ENCODE measurements at regions not wholly inside any gene's neighbourhood (a gene's known extent, or its start where the extent isn't known, plus 50 kb on each side); places are given as distances from the start of the nearest gene placed in this dataset.

- TF ChIP-seq POLR2AphosphoS5 (IDR thresholded peaks at IDR 0.05) (no peak), POLR2A (IDR thresholded peaks at IDR 0.05) (no peak), EP300 (IDR thresholded peaks at IDR 0.05; ENCODE audit: low read depth) (no peak)
- TF ChIP-seq, protein P1, sequence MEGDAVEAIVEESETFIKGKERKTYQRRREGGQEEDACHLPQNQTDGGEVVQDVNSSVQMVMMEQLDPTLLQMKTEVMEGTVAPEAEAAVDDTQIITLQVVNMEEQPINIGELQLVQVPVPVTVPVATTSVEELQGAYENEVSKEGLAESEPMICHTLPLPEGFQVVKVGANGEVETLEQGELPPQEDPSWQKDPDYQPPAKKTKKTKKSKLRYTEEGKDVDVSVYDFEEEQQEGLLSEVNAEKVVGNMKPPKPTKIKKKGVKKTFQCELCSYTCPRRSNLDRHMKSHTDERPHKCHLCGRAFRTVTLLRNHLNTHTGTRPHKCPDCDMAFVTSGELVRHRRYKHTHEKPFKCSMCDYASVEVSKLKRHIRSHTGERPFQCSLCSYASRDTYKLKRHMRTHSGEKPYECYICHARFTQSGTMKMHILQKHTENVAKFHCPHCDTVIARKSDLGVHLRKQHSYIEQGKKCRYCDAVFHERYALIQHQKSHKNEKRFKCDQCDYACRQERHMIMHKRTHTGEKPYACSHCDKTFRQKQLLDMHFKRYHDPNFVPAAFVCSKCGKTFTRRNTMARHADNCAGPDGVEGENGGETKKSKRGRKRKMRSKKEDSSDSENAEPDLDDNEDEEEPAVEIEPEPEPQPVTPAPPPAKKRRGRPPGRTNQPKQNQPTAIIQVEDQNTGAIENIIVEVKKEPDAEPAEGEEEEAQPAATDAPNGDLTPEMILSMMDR (IDR thresholded peaks at IDR 0.05), result no peak
Measured at GRCh38 chr3:87333393-87333892, 57.1 kb upstream of the POU1F1 start.
